ENCODE measurements at regions not wholly inside any gene's neighbourhood (a gene's known extent, or its start where the extent isn't known, plus 50 kb on each side); places are given as distances from the start of the nearest gene placed in this dataset.
"Not testable (repeated sequence)": the region's sequence is repeated elsewhere in the genome, so short reads cannot be mapped to it uniquely, and the experiment has no call there.

GRCh38 chr10:76769161-76769560 lies 868.4 kb downstream of the KCNMA1 start:
- ChIA-PET CTCF (no interaction called here), POLR2A (ENCODE audit: low non-redundant PET) (no interaction called here)
- Histone ChIP-seq H3K9me3 (ENCODE audit: low read depth, low read length, poor library complexity, severe bottlenecking) (no peaks in the 10 kb centered on the region), H3K27ac (ENCODE audit: low read depth, low read length, poor library complexity, severe bottlenecking) (no peak overlapping the region), H3K4me3 (ENCODE audit: low read depth, low read length, poor library complexity, severe bottlenecking) (no peak overlapping the region), H3K36me3 (ENCODE audit: insufficient read depth, low read length, poor library complexity, severe bottlenecking) (no peaks in the 10 kb centered on the region), H3K27me3 (replicated peaks; ENCODE audit: insufficient read depth, low read depth, low read length, poor library complexity) (no peaks in the 10 kb centered on the region), H3K4me1 (ENCODE audit: insufficient read depth, low read length, poor library complexity, severe bottlenecking) (no peaks in the 10 kb centered on the region)
- no peak for DNase-seq (ENCODE audit: low spot score)
- BruUV-seq (replicated peaks) = no TSS peak
- intact Hi-C loops (cut with micrococcal nuclease; ENCODE audit: unreplicated experiment) = no loop called here
- TF ChIP-seq EZH2 (IDR thresholded peaks at IDR 0.05; ENCODE audit: borderline replicate concordance, low read depth, low read length, poor library complexity, severe bottlenecking) (no peak), CTCF (conservative IDR thresholded peaks at IDR 0.05; ENCODE audit: low read depth, low read length) (no peak)

GRCh38 chr10:76766682-76767081 lies 870.9 kb downstream of the KCNMA1 start:
- H3K27me3 ChIP-seq (replicated peaks; ENCODE audit: insufficient read depth, low read depth, low read length, poor library complexity) = no peaks in the 10 kb centered on the region
- ChIA-PET POLR2A (ENCODE audit: low non-redundant PET) (no interaction called here), CTCF (no interaction called here)
- H3K9me3 ChIP-seq (ENCODE audit: low read depth, low read length, poor library complexity, severe bottlenecking) = no peaks in the 10 kb centered on the region
- H3K4me1 ChIP-seq (ENCODE audit: insufficient read depth, low read length, poor library complexity, severe bottlenecking) = no peaks in the 10 kb centered on the region
- H3K36me3 ChIP-seq (ENCODE audit: insufficient read depth, low read length, poor library complexity, severe bottlenecking) = no peaks in the 10 kb centered on the region
- H3K27ac ChIP-seq (ENCODE audit: low read depth, low read length, poor library complexity, severe bottlenecking) = no peak overlapping the region
- no TSS peak for BruUV-seq (replicated peaks)
- no peak for DNase-seq (ENCODE audit: low spot score)
- no peak overlapping the region for H3K4me3 ChIP-seq (ENCODE audit: low read depth, low read length, poor library complexity, severe bottlenecking)
- TF ChIP-seq EZH2 (IDR thresholded peaks at IDR 0.05; ENCODE audit: borderline replicate concordance, low read depth, low read length, poor library complexity, severe bottlenecking) (no peak), CTCF (conservative IDR thresholded peaks at IDR 0.05; ENCODE audit: low read depth, low read length) (no peak)
- intact Hi-C loops (cut with micrococcal nuclease; ENCODE audit: unreplicated experiment) = no loop called here

GRCh38 chr10:76764921-76765320 lies 872.7 kb downstream of the KCNMA1 start:
- H3K9me3 ChIP-seq (ENCODE audit: low read depth, low read length, poor library complexity, severe bottlenecking); BruUV-seq (replicated peaks); POLR2A ChIA-PET (ENCODE audit: low non-redundant PET); H3K27me3 ChIP-seq (replicated peaks; ENCODE audit: insufficient read depth, low read depth, low read length, poor library complexity); H3K4me3 ChIP-seq (ENCODE audit: low read depth, low read length, poor library complexity, severe bottlenecking); DNase-seq (ENCODE audit: low spot score); H3K36me3 ChIP-seq (ENCODE audit: insufficient read depth, low read length, poor library complexity, severe bottlenecking); H3K27ac ChIP-seq (ENCODE audit: low read depth, low read length, poor library complexity, severe bottlenecking); CTCF ChIA-PET; H3K4me1 ChIP-seq (ENCODE audit: insufficient read depth, low read length, poor library complexity, severe bottlenecking); intact Hi-C loops (cut with micrococcal nuclease; ENCODE audit: unreplicated experiment): not testable (repeated sequence)

GRCh38 chr10:76764177-76764576 lies 873.4 kb downstream of the KCNMA1 start:
- CTCF ChIA-PET = no interaction called here
- BruUV-seq (replicated peaks) = no TSS peak
- POLR2A ChIA-PET (ENCODE audit: low non-redundant PET) = no interaction called here

More at GRCh38 chr10:76764177-76764576, 873.4 kb downstream of the KCNMA1 start:
- Histone ChIP-seq H3K36me3 (ENCODE audit: insufficient read depth, low read length, poor library complexity, severe bottlenecking) (no peaks in the 10 kb centered on the region), H3K4me3 (ENCODE audit: low read depth, low read length, poor library complexity, severe bottlenecking) (no peak overlapping the region), H3K27ac (ENCODE audit: low read depth, low read length, poor library complexity, severe bottlenecking) (no peak overlapping the region), H3K4me1 (ENCODE audit: insufficient read depth, low read length, poor library complexity, severe bottlenecking) (no peaks in the 10 kb centered on the region), H3K9me3 (ENCODE audit: low read depth, low read length, poor library complexity, severe bottlenecking) (no peaks in the 10 kb centered on the region), H3K27me3 (replicated peaks; ENCODE audit: insufficient read depth, low read depth, low read length, poor library complexity) (no peaks in the 10 kb centered on the region)
- no peak for DNase-seq (ENCODE audit: low spot score)
- intact Hi-C loops (cut with micrococcal nuclease; ENCODE audit: unreplicated experiment) = no loop called here
- no peak for TF ChIP-seq CTCF (conservative IDR thresholded peaks at IDR 0.05; ENCODE audit: low read depth, low read length)
- TF ChIP-seq EZH2 (IDR thresholded peaks at IDR 0.05; ENCODE audit: borderline replicate concordance, low read depth, low read length, poor library complexity, severe bottlenecking) = no peak

Data from A673 (cell line).